IPS DF 19.7 (cell line): ENCODE measurements at regions not wholly inside any gene's neighbourhood (a gene's known extent, or its start where the extent isn't known, plus 50 kb on each side); places are given as distances from the start of the nearest gene placed in this dataset.

ENCODE experiments used
- DNase-seq: peaks from one replicate; pipeline ENCODE4 v3.0.0-alpha.2; 2013; ENCODE audit warnings: low read depth, low spot score

- no peak for DNase-seq
Observed at GRCh38 chr15:31241888-31242522, 84.6 kb upstream of the KLF13 start.

GRCh38 chr15:31243895-31244294, 82.7 kb upstream of the KLF13 start:
- DNase-seq = no peak

GRCh38 chr15:31245135-31245689, 81.4 kb upstream of the KLF13 start:
- no peak for DNase-seq

GRCh38 chr15:31245756-31246155, 80.9 kb upstream of the KLF13 start:
- no peak for DNase-seq

- DNase-seq = no peak
Observed at GRCh38 chr15:31247404-31247803, 79.2 kb upstream of the KLF13 start.

- DNase-seq = no peak
Observed at GRCh38 chr15:31248263-31248662, 78.4 kb upstream of the KLF13 start.

GRCh38 chr15:31248951-31249350, 77.7 kb upstream of the KLF13 start:
- DNase-seq = no peak

- no peak for DNase-seq
Observed at GRCh38 chr15:31250033-31250432, 76.6 kb upstream of the KLF13 start.

- DNase-seq = no peak
Observed at GRCh38 chr15:31251165-31251564, 75.5 kb upstream of the KLF13 start.

- no peak for DNase-seq
Observed at GRCh38 chr15:31252171-31252785, 74.4 kb upstream of the KLF13 start.

GRCh38 chr15:31254431-31255175, 72.0 kb upstream of the KLF13 start:
- no peak for DNase-seq

GRCh38 chr15:31255176-31255510, 71.5 kb upstream of the KLF13 start:
- no peak for DNase-seq

- no peak for DNase-seq
Observed at GRCh38 chr15:31255732-31256377, 70.8 kb upstream of the KLF13 start.

GRCh38 chr15:31256378-31257265, 70.0 kb upstream of the KLF13 start:
- no peak for DNase-seq

GRCh38 chr15:31257286-31257685, 69.3 kb upstream of the KLF13 start:
- DNase-seq = no peak

- DNase-seq = no peak
Observed at GRCh38 chr15:31258260-31258659, 68.4 kb upstream of the KLF13 start.

- DNase-seq = no peak
Observed at GRCh38 chr15:31259562-31260252, 66.9 kb upstream of the KLF13 start.

GRCh38 chr15:31260646-31261265, 65.9 kb upstream of the KLF13 start:
- DNase-seq = no peak

GRCh38 chr15:31261266-31262142, 65.1 kb upstream of the KLF13 start:
- DNase-seq = no peak
